Epithelial cell of prostate (primary cell): ENCODE measurements at regions not wholly inside any gene's neighbourhood (a gene's known extent, or its start where the extent isn't known, plus 50 kb on each side); places are given as distances from the start of the nearest gene placed in this dataset.

Experiments used
- DNase-seq: peaks from one replicate; pipeline ENCODE4 v3.0.0-alpha.2; 2011; ENCODE audit warnings: low read depth, low spot score
- H3K27ac ChIP-seq: fragments of 450-650 bp; 2 replicates; pipeline ENCODE4 v1.5.1; 2017; ENCODE audit warnings: mild to moderate bottlenecking

- H3K27ac ChIP-seq = no peak overlapping the region
- no peak for DNase-seq
These were observed 405.3 kb downstream of the TGFB2 start for GRCh38 chr1:218750216-218750970.

- no peak for DNase-seq
- no peak overlapping the region for H3K27ac ChIP-seq
These were observed 406.2 kb downstream of the TGFB2 start for GRCh38 chr1:218751208-218751948.

DNA sequence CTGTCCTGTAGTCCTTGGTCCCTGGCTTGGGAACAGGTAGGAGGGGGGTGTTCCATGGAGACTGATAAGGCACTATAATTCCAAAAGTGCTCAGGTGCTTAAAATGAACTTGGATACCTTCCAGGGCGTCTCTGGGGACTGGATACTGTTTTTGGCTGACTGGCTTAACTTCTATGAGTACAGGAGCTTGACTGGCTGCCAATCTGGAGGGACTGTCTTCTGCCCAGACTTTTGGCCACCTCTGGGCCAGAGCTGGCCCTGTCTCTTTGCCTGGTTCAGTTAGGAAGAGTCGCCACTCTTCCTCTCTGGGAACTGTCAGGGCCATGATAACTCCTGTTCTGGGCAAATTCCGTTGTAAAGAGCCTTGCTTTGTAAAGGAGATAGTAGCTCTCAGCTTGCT is 407.0 kb downstream of the TGFB2 start:
- no peak for DNase-seq

DNA sequence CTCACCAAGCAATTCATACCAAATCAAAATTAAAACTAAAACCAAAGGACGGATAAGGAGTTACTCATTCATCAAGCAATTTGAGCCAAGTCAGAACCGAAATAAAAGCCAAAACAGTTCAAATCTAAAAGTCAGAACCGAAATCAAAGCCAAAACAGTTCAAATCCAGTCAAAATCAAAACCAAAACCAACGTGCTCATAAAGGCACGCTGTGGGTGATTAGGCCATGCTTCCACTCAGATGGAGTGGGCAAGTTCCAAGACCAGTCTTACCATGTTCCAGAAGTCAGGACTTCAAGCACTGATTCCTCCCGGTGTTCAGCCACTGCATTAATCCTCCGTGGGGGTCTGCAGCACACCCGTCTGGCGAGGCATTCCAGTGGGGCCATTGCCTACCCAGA is 409.3 kb downstream of the TGFB2 start:
- no peak overlapping the region for H3K27ac ChIP-seq
- DNase-seq = no peak

More for the DNA sequence above, 407.0 kb downstream of the TGFB2 start:
- H3K27ac ChIP-seq = no peak overlapping the region

GRCh38 chr1:218755128-218755527 is 410.0 kb downstream of the TGFB2 start:
- no peak overlapping the region for H3K27ac ChIP-seq
- DNase-seq = no peak

DNA sequence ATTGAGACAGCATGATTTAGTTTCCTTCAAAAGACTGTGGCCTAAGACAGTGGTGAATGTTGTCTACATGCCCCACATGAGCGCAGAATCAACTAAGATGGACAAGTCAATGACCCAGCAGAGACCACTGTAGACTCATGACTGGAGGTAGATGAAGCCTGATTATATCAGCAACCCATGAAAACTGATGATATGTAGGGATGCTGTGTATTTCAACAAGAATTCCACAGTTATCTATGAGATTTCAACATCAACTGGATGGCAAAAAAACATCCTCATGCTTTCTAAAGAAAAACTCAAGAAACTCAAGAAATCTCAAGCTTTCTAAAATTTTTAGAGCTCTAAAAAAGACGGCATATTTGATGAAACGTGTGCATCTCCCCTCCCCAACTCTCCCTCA is 413.9 kb upstream of the LYPLAL1 start:
- no peak overlapping the region for H3K27ac ChIP-seq
- no peak for DNase-seq

DNA sequence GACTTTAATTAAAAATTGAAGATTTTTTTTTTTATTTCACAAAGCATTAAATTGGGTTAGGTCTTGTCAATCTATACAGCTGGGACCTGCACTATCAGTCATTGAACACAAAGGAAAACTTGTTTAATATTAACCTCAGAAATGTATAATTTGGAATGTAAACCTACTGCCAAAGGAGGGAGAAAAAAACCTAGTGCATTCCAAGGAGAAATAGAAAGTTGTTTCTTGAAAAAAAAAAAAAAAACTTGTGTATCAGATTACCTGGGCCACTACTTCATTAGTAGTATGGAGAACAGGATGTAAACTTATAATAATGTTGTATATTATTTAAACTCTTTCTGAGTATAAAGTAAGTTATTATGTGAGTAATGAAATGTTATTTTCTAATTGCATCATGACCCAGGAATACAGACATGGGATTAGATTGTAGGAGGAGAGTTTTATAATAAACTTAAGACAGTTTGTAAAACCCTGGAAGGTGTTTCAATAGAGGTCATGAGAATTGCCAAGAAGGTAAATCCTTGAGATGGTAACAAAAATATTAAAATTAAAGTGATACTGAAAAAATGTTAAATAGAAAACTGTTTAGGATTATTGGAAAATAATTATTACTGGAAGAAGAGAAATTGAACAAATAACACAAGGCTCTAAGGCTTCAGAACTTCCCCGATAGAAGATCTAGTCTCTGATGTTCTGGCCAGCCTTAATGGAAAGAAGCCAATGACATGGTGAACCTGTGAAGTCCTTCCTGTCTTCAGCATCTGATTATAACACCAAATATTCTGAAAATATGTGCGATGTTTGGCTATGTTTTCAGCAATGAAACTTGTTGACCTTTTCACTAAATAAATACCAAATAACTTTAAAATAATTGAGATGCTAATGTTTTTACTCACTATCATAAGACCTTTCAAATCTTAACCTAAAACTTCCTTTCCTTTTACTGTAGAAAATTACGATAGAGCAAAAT is 412.8 kb upstream of the LYPLAL1 start:
- H3K27ac ChIP-seq = no peak overlapping the region
- no peak for DNase-seq

DNA sequence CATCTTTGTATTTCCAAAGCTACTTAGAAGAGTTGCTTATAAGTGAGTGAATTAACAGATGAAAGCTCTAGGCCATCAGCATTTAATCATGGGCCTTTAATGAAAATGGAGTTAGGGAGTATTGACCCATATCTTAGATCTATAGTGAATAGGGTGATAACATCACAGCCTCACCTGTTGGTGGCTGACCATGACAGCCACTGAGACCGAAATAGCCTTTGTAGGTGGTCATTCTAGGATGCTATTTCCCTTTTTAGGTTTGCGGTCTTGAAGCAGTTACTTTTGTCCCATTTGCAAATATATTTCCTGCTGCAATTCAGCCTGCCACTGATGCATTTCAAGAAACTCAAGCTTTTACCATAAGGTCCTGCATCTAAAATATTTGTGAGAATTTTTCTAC is 410.1 kb upstream of the LYPLAL1 start:
- DNase-seq = no peak
- H3K27ac ChIP-seq = no peak overlapping the region

DNA sequence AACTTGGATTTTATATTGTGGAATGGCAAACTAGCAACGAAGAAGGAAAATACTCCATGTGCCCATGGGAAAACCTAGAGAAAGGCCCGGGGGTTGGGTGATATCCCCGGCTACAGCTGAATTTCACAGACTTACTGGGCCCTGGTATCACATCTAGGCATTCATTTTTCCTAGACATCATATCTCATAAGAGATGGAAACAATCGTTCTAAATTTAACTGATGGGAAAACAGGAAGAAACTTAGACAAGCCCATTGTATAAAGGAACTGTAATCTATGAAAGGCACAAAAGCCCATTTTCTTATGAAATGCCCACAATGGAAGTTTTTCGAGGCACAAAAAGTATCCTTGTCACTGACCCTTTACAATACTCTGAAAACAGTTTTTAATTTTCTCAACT is 407.9 kb upstream of the LYPLAL1 start:
- DNase-seq = no peak
- H3K27ac ChIP-seq = no peak overlapping the region

- DNase-seq = no peak
- H3K27ac ChIP-seq = no peak overlapping the region
These were observed 401.7 kb upstream of the LYPLAL1 start for GRCh38 chr1:218771931-218772330.

- no peak overlapping the region for H3K27ac ChIP-seq
- DNase-seq = peak; percentile 14
These were observed 401.1 kb upstream of the LYPLAL1 start for GRCh38 chr1:218772575-218772974.

- H3K27ac ChIP-seq = no peak overlapping the region
- no peak for DNase-seq
These were observed 398.1 kb upstream of the LYPLAL1 start for GRCh38 chr1:218775501-218776021.

DNA sequence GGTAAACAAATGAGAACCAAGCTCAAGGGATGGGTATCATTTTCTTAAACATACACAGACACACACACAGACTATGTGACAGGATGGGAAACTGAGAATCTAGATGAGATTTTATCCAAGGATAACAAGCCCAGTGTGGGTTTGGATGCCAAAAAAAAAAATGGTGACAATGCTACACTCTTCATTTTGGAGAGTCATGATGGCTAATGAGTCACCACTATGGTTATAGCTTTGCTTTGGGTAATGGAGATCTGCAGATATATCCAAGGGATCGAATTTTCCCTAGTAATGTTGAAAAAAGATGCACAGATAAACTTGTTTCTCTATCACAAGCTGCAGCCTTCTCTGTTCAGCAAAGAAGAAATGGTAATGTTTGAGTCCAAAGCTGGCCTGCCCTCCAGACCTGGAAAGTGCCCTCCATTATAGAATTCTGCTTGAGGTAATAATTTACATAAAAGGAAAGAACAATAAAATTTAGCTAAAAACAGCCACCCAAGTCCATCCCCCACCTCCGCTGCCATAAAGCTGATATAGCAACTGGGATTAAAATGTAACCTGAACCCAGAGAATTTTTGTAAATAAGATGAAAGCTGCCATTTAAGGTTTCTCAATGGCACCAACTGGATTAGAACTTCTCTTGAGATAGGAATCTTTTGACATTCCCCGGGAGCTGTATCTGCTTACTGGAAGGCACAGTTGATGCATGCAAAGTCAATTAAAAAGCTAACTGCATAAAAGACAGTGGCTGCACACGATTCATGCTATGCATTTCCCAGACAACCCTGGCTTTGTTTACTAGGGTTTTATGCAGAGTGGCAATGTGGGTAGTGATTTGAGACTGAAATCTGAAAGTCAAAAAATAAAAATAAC is 395.2 kb upstream of the LYPLAL1 start:
- DNase-seq = no peak
- H3K27ac ChIP-seq = no peak overlapping the region

DNA sequence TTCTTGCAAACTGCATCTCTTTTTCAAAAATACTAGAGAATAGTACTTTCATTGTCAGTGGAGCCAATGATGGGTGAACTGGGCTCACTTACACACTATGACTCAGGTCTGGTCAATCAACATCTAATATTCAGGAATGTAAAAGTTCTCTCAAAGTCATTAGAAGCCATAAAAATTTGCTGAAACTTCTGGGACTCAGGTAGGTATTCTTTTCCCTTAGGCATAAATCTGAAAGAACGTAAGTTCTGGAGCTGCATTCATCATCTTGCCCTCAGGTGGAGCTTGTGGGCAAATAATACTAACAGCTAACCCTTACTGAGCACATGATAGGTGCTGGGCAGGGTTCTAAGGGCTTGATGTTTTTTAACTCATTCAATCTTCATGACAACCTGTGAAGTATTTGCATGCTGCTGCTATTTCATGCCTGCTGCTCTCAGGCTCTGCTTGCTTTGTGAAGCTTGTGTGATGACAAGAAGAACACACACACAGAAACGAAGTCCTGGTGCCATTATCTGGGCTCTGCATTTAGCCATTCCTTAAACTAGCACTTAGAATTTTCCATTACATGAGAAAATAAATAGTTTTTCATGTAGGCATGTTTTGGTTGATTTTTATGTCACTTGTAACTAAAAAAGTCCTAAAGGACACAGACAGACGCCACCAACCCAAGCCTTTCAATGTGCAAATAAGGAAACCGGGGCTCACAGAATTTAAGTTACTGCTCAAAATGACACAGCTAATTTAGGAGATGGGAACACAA is 394.2 kb upstream of the LYPLAL1 start:
- DNase-seq = no peak
- H3K27ac ChIP-seq = no peak overlapping the region

DNA sequence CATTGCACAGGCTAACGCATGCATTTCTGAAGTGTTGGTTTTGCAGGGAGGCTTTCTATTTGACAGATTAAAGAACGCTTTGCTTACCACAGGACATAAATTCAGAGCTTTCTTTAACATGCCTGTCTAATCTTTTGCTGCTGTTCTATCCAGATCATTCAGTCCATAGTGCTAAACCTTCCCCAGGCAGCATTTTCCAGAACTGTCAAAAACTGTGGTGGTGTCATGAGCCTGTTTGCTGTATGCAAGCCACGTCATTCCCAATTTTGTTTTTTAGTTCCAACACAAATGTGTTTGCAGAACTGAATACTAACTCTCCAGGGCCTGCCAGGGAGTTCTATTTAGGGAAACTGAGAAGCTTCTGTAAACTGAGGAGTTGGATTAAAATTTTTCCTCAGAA is 390.5 kb upstream of the LYPLAL1 start:
- no peak for DNase-seq
- no peak overlapping the region for H3K27ac ChIP-seq

- DNase-seq = no peak
- no peak overlapping the region for H3K27ac ChIP-seq
These were observed 389.8 kb upstream of the LYPLAL1 start for GRCh38 chr1:218783916-218784315.

GRCh38 chr1:218785928-218786327 is 387.8 kb upstream of the LYPLAL1 start:
- DNase-seq = no peak
- no peak overlapping the region for H3K27ac ChIP-seq

- no peak for DNase-seq
- no peak overlapping the region for H3K27ac ChIP-seq
These were observed 385.9 kb upstream of the LYPLAL1 start for GRCh38 chr1:218787826-218788225.

- DNase-seq = no peak
- no peak overlapping the region for H3K27ac ChIP-seq
These were observed 376.9 kb upstream of the LYPLAL1 start for GRCh38 chr1:218796773-218797172.
